ENCODE measurements at regions not wholly inside any gene's neighbourhood (a gene's known extent, or its start where the extent isn't known, plus 50 kb on each side); places are given as distances from the start of the nearest gene placed in this dataset.

DNA sequence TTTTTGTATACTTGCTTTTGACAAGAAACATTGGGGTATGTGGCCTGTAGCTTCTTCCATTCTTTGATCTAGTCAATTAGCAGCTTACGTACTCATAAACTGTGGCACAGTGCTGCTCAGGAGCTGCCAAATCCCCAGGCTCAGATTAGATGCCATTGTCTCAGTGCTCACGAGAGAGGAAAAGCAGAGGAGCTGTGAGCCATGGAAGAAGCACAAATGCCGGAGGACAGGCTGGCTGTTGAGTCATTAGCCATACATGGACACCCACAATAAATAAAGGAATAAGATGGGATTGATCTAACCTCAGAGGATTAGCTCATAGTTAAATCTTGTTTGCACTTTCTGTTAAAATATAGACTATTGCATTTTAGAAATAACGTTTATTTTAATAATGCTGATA is 121.7 kb downstream of the POSTN start:
- Histone ChIP-seq H3K4me3 (replicated peaks in 1 of 3; ENCODE audit: insufficient read depth in 1 of 3, low read depth in 2 of 3, low read length in 3 of 3) (no peak overlapping the region), H2AFZ (ENCODE audit: low read length) (no peak overlapping the region), H3K9me3 (ENCODE audit: low read length) (no peaks in the 10 kb centered on the region), H3K4me1 (ENCODE audit: insufficient read depth, low read length) (no peaks in the 10 kb centered on the region), H3K36me3 (replicated peaks in 1 of 2; ENCODE audit: control insufficient read depth in 1 of 2, insufficient read depth in 2 of 2, low read length in 2 of 2) (no peaks in the 10 kb centered on the region), H3K4me2 (ENCODE audit: low read depth, low read length) (no peak overlapping the region), H3K27ac (ENCODE audit: extremely low read length, insufficient read depth, low read length) (no peak overlapping the region), H3K79me2 (ENCODE audit: insufficient read depth, low read length) (no peaks in the 10 kb centered on the region), H3K9ac (ENCODE audit: insufficient read depth, low read depth, low read length) (no peak overlapping the region), H4K20me1 (ENCODE audit: insufficient read depth, low read length) (no peaks in the 10 kb centered on the region), H3K27me3 (ENCODE audit: control insufficient read depth in 1 of 2, insufficient read depth in 2 of 2, low read length in 2 of 2) (no peaks in the 10 kb centered on the region)
- no peak for ATAC-seq
- in situ Hi-C loops (cut with HindIII; ENCODE audit: extremely low pct_ligation_motif_present, low pct_unique_long_range_greater_than_20kb) = no loop called here
- ChIA-PET CTCF (ENCODE audit: low intra/inter-chr PET ratio, low total read pairs) (no interaction called here), POLR2A (no interaction called here)
- 10% methylated on average over 4 of the region's 4 CpGs for WGBS (ENCODE audit: low lambda C conversion rate)
- BruUV-seq (replicated peaks) = no TSS peak
- no peak for TF ChIP-seq TEAD3 (CRISPR knock-in tag; optimal IDR thresholded peaks at IDR 0.05; ENCODE audit: borderline replicate concordance)
- TF ChIP-seq, protein P1, sequence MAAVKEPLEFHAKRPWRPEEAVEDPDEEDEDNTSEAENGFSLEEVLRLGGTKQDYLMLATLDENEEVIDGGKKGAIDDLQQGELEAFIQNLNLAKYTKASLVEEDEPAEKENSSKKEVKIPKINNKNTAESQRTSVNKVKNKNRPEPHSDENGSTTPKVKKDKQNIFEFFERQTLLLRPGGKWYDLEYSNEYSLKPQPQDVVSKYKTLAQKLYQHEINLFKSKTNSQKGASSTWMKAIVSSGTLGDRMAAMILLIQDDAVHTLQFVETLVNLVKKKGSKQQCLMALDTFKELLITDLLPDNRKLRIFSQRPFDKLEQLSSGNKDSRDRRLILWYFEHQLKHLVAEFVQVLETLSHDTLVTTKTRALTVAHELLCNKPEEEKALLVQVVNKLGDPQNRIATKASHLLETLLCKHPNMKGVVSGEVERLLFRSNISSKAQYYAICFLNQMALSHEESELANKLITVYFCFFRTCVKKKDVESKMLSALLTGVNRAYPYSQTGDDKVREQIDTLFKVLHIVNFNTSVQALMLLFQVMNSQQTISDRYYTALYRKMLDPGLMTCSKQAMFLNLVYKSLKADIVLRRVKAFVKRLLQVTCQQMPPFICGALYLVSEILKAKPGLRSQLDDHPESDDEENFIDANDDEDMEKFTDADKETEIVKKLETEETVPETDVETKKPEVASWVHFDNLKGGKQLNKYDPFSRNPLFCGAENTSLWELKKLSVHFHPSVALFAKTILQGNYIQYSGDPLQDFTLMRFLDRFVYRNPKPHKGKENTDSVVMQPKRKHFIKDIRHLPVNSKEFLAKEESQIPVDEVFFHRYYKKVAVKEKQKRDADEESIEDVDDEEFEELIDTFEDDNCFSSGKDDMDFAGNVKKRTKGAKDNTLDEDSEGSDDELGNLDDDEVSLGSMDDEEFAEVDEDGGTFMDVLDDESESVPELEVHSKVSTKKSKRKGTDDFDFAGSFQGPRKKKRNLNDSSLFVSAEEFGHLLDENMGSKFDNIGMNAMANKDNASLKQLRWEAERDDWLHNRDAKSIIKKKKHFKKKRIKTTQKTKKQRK (IDR thresholded peaks at IDR 0.05; ENCODE audit: low read length) = no peak
- TF ChIP-seq PHB2 (IDR thresholded peaks at IDR 0.05; ENCODE audit: partially characterized antibody) = no peak
- TF ChIP-seq, protein P2, sequence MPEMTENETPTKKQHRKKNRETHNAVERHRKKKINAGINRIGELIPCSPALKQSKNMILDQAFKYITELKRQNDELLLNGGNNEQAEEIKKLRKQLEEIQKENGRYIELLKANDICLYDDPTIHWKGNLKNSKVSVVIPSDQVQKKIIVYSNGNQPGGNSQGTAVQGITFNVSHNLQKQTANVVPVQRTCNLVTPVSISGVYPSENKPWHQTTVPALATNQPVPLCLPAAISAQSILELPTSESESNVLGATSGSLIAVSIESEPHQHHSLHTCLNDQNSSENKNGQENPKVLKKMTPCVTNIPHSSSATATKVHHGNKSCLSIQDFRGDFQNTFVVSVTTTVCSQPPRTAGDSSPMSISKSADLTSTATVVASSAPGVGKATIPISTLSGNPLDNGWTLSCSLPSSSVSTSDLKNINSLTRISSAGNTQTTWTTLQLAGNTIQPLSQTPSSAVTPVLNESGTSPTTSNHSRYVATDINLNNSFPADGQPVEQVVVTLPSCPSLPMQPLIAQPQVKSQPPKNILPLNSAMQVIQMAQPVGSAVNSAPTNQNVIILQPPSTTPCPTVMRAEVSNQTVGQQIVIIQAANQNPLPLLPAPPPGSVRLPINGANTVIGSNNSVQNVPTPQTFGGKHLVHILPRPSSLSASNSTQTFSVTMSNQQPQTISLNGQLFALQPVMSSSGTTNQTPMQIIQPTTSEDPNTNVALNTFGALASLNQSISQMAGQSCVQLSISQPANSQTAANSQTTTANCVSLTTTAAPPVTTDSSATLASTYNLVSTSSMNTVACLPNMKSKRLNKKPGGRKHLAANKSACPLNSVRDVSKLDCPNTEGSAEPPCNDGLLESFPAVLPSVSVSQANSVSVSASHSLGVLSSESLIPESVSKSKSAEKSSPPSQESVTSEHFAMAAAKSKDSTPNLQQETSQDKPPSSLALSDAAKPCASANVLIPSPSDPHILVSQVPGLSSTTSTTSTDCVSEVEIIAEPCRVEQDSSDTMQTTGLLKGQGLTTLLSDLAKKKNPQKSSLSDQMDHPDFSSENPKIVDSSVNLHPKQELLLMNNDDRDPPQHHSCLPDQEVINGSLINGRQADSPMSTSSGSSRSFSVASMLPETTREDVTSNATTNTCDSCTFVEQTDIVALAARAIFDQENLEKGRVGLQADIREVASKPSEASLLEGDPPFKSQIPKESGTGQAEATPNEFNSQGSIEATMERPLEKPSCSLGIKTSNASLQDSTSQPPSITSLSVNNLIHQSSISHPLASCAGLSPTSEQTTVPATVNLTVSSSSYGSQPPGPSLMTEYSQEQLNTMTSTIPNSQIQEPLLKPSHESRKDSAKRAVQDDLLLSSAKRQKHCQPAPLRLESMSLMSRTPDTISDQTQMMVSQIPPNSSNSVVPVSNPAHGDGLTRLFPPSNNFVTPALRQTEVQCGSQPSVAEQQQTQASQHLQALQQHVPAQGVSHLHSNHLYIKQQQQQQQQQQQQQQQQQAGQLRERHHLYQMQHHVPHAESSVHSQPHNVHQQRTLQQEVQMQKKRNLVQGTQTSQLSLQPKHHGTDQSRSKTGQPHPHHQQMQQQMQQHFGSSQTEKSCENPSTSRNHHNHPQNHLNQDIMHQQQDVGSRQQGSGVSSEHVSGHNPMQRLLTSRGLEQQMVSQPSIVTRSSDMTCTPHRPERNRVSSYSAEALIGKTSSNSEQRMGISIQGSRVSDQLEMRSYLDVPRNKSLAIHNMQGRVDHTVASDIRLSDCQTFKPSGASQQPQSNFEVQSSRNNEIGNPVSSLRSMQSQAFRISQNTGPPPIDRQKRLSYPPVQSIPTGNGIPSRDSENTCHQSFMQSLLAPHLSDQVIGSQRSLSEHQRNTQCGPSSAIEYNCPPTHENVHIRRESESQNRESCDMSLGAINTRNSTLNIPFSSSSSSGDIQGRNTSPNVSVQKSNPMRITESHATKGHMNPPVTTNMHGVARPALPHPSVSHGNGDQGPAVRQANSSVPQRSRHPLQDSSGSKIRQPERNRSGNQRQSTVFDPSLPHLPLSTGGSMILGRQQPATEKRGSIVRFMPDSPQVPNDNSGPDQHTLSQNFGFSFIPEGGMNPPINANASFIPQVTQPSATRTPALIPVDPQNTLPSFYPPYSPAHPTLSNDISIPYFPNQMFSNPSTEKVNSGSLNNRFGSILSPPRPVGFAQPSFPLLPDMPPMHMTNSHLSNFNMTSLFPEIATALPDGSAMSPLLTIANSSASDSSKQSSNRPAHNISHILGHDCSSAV (CRISPR knock-in tag; IDR thresholded peaks at IDR 0.05; ENCODE audit: borderline replicate concordance) = no peak
- TF ChIP-seq, protein P3, sequence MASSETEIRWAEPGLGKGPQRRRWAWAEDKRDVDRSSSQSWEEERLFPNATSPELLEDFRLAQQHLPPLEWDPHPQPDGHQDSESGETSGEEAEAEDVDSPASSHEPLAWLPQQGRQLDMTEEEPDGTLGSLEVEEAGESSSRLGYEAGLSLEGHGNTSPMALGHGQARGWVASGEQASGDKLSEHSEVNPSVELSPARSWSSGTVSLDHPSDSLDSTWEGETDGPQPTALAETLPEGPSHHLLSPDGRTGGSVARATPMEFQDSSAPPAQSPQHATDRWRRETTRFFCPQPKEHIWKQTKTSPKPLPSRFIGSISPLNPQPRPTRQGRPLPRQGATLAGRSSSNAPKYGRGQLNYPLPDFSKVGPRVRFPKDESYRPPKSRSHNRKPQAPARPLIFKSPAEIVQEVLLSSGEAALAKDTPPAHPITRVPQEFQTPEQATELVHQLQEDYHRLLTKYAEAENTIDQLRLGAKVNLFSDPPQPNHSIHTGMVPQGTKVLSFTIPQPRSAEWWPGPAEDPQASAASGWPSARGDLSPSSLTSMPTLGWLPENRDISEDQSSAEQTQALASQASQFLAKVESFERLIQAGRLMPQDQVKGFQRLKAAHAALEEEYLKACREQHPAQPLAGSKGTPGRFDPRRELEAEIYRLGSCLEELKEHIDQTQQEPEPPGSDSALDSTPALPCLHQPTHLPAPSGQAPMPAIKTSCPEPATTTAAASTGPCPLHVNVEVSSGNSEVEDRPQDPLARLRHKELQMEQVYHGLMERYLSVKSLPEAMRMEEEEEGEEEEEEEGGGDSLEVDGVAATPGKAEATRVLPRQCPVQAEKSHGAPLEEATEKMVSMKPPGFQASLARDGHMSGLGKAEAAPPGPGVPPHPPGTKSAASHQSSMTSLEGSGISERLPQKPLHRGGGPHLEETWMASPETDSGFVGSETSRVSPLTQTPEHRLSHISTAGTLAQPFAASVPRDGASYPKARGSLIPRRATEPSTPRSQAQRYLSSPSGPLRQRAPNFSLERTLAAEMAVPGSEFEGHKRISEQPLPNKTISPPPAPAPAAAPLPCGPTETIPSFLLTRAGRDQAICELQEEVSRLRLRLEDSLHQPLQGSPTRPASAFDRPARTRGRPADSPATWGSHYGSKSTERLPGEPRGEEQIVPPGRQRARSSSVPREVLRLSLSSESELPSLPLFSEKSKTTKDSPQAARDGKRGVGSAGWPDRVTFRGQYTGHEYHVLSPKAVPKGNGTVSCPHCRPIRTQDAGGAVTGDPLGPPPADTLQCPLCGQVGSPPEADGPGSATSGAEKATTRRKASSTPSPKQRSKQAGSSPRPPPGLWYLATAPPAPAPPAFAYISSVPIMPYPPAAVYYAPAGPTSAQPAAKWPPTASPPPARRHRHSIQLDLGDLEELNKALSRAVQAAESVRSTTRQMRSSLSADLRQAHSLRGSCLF (CRISPR knock-in tag; IDR thresholded peaks at IDR 0.05; ENCODE audit: borderline replicate concordance) = no peak
- TF ChIP-seq FOXM1 (CRISPR knock-in tag; IDR thresholded peaks at IDR 0.05) = no peak
- TF ChIP-seq, protein P4, sequence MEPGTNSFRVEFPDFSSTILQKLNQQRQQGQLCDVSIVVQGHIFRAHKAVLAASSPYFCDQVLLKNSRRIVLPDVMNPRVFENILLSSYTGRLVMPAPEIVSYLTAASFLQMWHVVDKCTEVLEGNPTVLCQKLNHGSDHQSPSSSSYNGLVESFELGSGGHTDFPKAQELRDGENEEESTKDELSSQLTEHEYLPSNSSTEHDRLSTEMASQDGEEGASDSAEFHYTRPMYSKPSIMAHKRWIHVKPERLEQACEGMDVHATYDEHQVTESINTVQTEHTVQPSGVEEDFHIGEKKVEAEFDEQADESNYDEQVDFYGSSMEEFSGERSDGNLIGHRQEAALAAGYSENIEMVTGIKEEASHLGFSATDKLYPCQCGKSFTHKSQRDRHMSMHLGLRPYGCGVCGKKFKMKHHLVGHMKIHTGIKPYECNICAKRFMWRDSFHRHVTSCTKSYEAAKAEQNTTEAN (CRISPR knock-in tag; conservative IDR thresholded peaks at IDR 0.05) = no peak
- no peak for FAIRE-seq
- no peak for DNase-seq (ENCODE audit: low spot score)
- intact Hi-C loops (cut with micrococcal nuclease; ENCODE audit: unreplicated experiment) = no loop called here

All from HepG2 (cell line).